Stimulated activated naive CD4-positive, alpha-beta T cell (primary cell): ENCODE measurements at regions not wholly inside any gene's neighbourhood (a gene's known extent, or its start where the extent isn't known, plus 50 kb on each side); places are given as distances from the start of the nearest gene placed in this dataset.

ENCODE experiments used
- DNase-seq, 6 experiments: peaks; one replicate each; lab custom pipeline; 2025; lab: John Stamatoyannopoulos, UW

GRCh38 chr13:44218501-44219240 lies 155.0 kb upstream of the SERP2 start:
- no peak for DNase-seq

GRCh38 chr13:44219577-44220548 lies 153.8 kb upstream of the SERP2 start:
- no peak for DNase-seq

- no peak for DNase-seq
Observed at GRCh38 chr13:44220948-44221347, 152.7 kb upstream of the SERP2 start.

DNA sequence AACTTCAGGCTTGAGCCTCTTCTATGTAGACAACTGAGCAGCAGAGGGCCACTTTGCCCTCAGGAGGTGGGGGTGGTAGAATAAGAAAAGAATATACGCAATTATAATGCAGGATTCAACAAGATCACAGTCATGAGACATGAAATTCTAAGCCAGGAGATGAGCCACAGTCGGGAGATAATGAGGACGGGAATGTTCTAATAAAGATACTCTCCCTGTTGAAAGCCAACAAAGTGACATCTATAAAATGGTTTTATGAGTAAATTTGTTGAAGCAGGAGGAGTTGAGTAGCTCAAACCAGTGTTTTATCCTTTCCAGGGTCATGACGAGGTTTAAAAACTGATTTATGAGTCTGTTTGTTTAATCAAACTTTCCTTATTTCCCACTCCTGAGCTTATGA lies 152.0 kb upstream of the SERP2 start:
- DNase-seq = no peak

DNA sequence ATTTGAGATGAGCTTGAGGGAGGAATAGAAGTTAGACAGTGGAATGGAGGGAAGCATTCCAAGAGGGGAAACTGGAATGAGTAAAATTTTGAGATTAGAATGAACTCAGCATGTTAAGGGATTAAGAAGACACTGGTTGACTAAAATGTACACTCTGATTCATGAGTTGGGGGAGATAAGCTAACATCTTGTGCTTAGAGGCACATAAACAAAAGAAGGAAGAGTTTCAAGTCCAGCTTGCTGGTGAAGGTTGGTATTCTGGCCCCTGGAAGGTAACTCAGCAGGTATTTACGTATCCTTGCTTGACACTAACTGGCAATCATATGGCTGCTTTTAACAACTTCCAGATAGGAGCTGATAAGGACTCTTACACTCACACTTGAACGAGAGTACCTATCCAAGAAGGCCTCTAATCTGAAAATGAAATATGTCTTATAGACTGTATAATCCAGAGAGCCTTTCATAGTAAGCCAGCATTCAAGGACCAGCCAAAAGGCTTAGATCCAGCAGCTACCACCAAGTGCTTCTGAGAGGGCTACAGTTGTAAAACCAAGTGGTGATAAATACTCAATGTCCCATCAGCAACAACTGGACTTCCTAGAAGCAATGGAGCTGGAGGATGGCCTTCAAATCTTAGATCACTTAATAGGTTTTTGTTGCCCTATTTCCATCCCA lies 149.7 kb upstream of the SERP2 start:
- no peak for DNase-seq

- no peak for DNase-seq
Observed at GRCh38 chr13:44224450-44225149, 149.0 kb upstream of the SERP2 start.

DNA sequence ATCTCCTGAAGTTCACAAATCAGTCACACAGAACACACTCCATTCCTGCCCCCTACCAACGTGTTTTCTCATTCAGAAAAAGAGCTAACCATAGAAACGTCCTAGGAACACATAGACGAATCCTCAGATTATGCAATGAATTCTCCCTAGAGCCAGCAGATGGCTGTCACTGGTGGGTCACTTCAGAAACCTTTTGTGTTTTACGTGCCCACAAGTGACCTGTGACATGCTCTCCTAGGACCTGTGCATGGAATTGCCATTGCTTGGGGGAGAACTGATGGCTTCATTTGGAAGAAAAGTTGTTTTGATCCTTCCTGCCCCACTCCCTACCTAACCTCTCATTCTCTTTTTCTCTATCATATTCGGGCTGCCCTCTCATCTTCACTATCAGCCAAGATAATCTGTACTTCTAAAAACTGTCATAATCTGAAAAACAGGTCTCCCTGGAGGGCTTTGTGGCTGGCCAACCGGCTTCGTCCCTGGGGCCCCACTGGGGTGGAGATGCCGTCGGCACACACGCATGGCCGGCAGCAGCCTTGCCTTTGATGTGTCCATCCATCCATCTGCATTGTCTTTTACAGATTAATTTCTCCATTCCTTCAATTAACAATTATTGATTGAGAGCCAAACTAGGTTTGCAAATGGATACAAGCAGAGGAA lies 144.1 kb upstream of the SERP2 start:
- no peak for DNase-seq

GRCh38 chr13:44230071-44230470 lies 143.6 kb upstream of the SERP2 start:
- no peak for DNase-seq

GRCh38 chr13:44230736-44231135 lies 142.9 kb upstream of the SERP2 start:
- DNase-seq = no peak

GRCh38 chr13:44231786-44232516 lies 141.7 kb upstream of the SERP2 start:
- no peak for DNase-seq

DNA sequence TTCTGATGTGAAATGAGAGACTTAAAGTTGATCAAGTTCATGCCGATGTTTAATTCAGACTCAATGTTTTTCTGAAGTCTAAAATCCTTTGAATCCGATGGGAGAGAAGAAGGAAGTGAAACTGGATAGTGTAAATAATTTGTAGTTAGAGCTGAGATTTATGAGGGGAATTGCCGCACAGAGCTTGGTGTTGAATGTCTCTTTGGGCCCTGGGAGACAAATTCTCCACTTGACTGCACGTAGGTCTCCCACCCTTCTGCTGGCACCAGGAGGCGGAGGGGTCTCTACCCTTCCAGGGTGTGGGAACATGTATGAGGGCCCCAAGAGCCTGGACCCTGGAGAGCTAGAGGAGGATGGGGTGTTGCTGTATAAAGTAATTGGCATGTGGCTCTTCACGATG lies 140.8 kb upstream of the SERP2 start:
- DNase-seq = no peak

GRCh38 chr13:44234566-44234965 lies 139.1 kb upstream of the SERP2 start:
- DNase-seq = no peak

DNA sequence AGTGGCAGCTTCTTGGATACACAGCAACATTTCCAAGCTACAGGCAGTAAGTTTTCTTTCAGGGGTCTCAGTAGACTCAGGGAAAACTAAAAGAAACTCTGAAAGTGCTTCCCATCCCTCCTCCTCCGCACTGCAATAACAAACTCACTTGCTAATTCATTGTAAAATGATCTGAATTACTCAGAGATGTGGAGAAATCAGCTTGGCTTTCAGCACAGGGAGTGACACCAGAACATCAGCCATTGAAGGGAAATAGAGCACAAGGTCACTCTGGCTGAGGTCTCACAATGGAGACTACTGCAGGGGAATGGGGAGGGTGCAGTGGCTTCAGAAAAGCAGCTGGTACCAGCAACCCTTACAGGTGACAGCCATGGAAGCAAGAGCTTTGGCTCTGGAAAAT lies 137.3 kb upstream of the SERP2 start:
- no peak for DNase-seq

DNA sequence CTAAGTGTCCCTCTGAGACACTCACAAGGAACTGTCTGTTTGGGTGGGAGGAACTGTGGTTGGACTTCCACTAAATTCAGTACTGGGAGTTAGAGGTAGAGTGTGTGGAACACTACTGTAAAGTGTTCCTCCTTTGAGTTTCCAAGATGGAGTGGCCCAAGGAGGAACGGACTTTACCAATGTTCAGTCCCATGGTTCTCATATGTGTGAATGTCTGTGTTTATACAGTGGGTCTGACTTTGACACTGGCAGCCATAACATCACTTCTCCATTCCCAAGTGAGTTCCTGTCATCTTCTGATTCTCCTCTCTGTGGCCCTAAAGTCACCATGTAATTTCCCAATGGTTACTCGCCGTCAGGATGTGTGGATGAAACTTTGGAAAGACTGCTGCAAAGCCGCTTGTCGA lies 136.8 kb upstream of the SERP2 start:
- no peak for DNase-seq

DNA sequence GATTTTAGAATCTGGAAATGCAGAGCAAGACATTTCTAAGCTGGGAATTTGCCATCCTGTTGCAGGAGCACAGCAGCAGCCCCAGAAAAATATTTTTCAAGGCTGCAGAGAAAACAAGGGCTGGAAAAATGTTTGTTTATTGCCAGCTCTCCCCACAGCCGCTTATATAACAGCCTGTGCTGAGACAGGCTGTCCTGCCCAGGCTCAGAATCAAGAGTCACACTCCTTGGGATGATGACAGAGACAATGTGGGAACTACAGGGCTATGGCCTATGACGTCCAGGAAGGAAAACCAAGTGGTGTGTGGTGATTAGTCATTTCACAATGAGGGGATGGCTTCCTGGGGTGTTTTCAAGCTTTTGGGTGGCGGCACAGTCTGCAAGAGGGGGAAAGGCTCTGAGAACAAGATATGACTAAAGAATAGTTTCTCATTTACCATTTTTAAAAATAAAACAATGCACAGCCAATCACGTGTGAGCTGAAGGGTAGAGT lies 136.3 kb upstream of the SERP2 start:
- DNase-seq = no peak

- no peak for DNase-seq
Observed at GRCh38 chr13:44237881-44238421, 135.7 kb upstream of the SERP2 start.

- no peak for DNase-seq
Observed at GRCh38 chr13:44240611-44241145, 132.9 kb upstream of the SERP2 start.

- no peak for DNase-seq
Observed at GRCh38 chr13:44241638-44242037, 132.0 kb upstream of the SERP2 start.

GRCh38 chr13:44242766-44243165 lies 130.9 kb upstream of the SERP2 start:
- no peak for DNase-seq
